Activated naive CD8-positive, alpha-beta T cell treated with anti-CD3 and anti-CD28 coated beads, Interleukin-2, amount 10 ng/mL, durations not matched to agents 7 days and 5 days (primary cell): ENCODE measurements at regions not wholly inside any gene's neighbourhood (a gene's known extent, or its start where the extent isn't known, plus 50 kb on each side); places are given as distances from the start of the nearest gene placed in this dataset.

Experiments used
- ATAC-seq: fragments of 150-1000 bp; cut with Tn5 transposase; one replicate; pipeline ENCODE4 v1.10.0; 2021; ENCODE audit warnings: low read depth, moderate library complexity
- POLR2A ChIA-PET: fragments of 350-600 bp; sonication (Branson Sonifier 250); formaldehyde crosslinking; loops from one replicate; lab custom pipeline; 2021; ENCODE audit warnings: antibody characterized with exemption; lab: Charles Lee
- DNase-seq: peaks from one replicate; pipeline ENCODE4 v3.0.0; 2021
- H3K27ac Mint-ChIP-seq: one replicate; pipeline ENCODE4 v1.8.0; 2022; ENCODE audit warnings: mild to moderate bottlenecking, mixed read lengths
- H3K27me3 Mint-ChIP-seq: one replicate; pipeline ENCODE4 v1.8.0; 2022; ENCODE audit warnings: mild to moderate bottlenecking, moderate library complexity, mixed read lengths
- H3K36me3 Mint-ChIP-seq: one replicate; pipeline ENCODE4 v1.8.0; 2021; ENCODE audit warnings: mild to moderate bottlenecking, mixed read lengths
- H3K4me1 Mint-ChIP-seq: one replicate; pipeline ENCODE4 v1.8.0; 2021; ENCODE audit warnings: mixed read lengths
- H3K4me3 Mint-ChIP-seq: one replicate; pipeline ENCODE4 v1.8.0; 2022; ENCODE audit warnings: mild to moderate bottlenecking, moderate library complexity, mixed read lengths
- H3K9me3 Mint-ChIP-seq: one replicate; pipeline ENCODE4 v1.8.0; 2021; ENCODE audit warnings: mixed read lengths

DNA sequence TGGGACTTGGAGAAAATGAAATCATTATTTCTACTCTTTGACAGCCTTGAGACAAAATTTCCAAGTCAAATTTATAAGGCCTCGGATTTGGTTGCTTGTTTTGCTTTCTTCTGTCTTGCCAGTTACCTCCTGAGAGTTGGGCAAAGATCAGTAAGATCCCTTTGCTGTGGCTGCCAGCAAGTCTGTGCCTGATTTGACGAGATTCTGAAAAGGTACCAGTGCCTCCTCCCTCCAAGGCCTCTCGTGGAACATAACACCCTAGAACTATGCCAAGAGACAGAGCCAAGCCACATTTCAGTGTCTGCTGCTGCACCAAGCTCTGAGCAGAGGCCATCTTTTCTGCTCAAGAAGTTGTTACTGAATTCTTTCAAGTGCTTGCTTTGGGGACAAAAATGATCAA, 61.0 kb downstream of the GTPBP8 start:
- Mint-ChIP-seq H3K36me3 (no peaks in the 10 kb centered on the region), H3K4me1 (peaks cover 2% of the 10 kb centered on the region), H3K27ac (no peak overlapping the region), H3K9me3 (no peaks in the 10 kb centered on the region), H3K4me3 (no peak overlapping the region), H3K27me3 (no peaks in the 10 kb centered on the region)
- POLR2A ChIA-PET: no interaction called here
- ATAC-seq (no peak), DNase-seq (no peak)

DNA sequence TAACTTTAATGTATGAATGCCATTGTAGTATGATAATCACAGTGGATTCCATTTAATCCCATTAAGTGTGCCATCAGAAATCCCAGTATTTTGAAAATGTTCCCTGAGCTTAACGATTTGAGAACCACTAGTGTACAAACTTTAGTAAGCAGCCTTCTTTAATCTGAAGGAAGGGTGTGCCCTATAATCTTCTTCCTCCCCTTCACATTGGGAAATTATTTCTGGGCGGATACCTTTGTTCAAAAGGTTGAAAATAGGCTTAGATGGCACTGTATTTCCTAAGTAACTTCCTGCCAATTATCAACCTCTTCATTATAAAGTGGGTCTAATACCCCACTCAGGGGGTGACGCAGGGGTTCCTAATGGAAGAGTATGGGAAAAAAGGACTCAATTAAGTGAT, 62.4 kb downstream of the GTPBP8 start:
- Mint-ChIP-seq H3K27ac (no peak overlapping the region), H3K36me3 (no peaks in the 10 kb centered on the region), H3K27me3 (no peaks in the 10 kb centered on the region), H3K9me3 (no peaks in the 10 kb centered on the region), H3K4me3 (no peak overlapping the region), H3K4me1 (peaks cover 2% of the 10 kb centered on the region)
- DNase-seq (no peak), ATAC-seq (no peak)
- POLR2A ChIA-PET: no interaction called here

DNA sequence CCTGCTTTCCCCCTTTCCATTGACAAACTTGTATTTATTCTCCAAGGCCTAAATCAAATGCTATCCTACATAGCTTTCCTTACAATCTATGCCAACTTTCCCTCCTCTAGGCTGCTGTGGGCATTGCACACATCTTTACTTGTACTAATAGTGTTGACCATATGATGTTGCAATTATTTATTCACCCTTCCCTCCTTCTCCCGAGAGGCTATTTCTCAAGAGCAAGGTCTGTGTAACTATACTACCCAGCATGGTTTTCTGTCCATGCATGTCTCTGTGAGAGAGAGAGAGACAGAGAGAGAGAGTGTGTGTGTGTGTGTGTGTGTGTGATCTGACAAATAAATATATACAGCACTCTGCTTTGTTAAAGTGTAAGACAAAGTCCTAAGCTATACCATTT, 63.8 kb downstream of the GTPBP8 start:
- no peak for ATAC-seq
- Mint-ChIP-seq H3K4me3 (no peak overlapping the region), H3K27me3 (no peaks in the 10 kb centered on the region), H3K36me3 (no peaks in the 10 kb centered on the region), H3K27ac (no peak overlapping the region), H3K9me3 (no peaks in the 10 kb centered on the region), H3K4me1 (peaks cover 2% of the 10 kb centered on the region)
- DNase-seq: no peak
- POLR2A ChIA-PET: no interaction called here

DNA sequence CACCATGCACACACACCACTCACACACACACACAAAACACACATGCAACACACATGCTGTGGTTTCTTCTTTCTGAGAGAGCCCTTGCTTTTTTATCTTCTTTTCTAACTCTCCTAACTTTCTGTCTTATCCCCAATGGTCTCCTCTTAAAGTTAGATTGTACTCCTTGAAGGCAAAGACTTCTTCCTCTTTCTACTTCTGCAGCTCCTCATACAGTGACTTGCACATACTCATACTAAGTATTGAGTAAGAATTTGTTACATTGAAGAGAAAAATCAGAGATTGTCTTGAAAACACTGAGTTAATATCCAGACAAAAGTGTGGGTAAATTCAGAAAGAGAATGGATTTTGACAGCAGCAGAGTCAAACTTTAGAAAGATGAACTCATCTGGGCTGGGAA, 64.4 kb downstream of the GTPBP8 start:
- DNase-seq: no peak
- H3K27ac Mint-ChIP-seq: no peak overlapping the region
- no peaks in the 10 kb centered on the region for H3K9me3 Mint-ChIP-seq
- H3K36me3 Mint-ChIP-seq: no peaks in the 10 kb centered on the region
- no peak overlapping the region for H3K4me3 Mint-ChIP-seq
- no peak for ATAC-seq
- H3K27me3 Mint-ChIP-seq: no peaks in the 10 kb centered on the region
- POLR2A ChIA-PET: no interaction called here
- peaks cover 2% of the 10 kb centered on the region for H3K4me1 Mint-ChIP-seq

DNA sequence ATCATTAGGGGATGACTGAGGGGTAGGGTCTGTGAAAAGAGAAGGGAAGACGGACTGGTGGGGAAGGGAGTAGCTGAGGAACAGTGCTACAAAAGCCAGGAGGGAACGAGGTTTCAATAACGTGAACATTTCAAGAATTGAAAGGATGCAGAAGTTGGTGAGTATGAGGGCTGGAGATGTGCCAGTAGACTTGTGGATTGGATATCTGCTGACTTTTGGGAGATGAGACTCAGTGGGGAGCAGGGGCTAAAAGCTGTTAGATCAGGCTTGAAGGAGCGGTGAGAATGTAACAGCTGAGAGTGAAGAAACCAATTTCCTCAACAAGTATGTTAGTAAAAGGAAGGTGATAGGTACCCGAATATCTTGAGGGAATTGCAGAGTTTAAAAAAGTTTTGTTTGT, 65.2 kb downstream of the GTPBP8 start:
- DNase-seq: no peak
- POLR2A ChIA-PET: no interaction called here
- peaks cover under 1% of the 10 kb centered on the region for H3K4me1 Mint-ChIP-seq
- H3K36me3 Mint-ChIP-seq: no peaks in the 10 kb centered on the region
- no peaks in the 10 kb centered on the region for H3K27me3 Mint-ChIP-seq
- ATAC-seq: no peak
- no peak overlapping the region for H3K27ac Mint-ChIP-seq
- H3K9me3 Mint-ChIP-seq: no peaks in the 10 kb centered on the region
- no peak overlapping the region for H3K4me3 Mint-ChIP-seq

DNA sequence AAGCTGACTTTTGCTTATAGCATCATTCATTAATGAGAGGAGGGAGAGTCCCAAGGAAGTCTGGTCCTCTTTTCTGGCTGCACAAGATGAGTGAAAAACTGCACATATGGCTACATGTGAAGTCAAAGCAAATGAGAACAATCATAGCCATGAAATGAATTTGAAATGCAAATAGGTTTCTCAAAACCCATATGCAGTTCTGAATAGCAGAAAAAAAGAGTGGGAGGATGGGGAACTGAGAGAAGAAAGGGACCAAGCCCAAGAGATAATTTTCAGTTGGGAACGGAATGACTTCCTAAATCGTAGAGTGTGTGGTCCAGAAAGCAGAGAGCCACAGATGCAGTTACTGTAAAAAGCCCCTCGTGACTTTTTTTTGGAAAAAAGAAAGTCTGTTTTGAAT, 66.3 kb downstream of the GTPBP8 start:
- Mint-ChIP-seq H3K27ac (no peak overlapping the region), H3K4me1 (no peaks in the 10 kb centered on the region), H3K4me3 (no peak overlapping the region), H3K9me3 (peaks cover 2% of the 10 kb centered on the region), H3K27me3 (no peaks in the 10 kb centered on the region), H3K36me3 (peaks cover 2% of the 10 kb centered on the region)
- POLR2A ChIA-PET: no interaction called here
- ATAC-seq (no peak), DNase-seq (no peak)

DNA sequence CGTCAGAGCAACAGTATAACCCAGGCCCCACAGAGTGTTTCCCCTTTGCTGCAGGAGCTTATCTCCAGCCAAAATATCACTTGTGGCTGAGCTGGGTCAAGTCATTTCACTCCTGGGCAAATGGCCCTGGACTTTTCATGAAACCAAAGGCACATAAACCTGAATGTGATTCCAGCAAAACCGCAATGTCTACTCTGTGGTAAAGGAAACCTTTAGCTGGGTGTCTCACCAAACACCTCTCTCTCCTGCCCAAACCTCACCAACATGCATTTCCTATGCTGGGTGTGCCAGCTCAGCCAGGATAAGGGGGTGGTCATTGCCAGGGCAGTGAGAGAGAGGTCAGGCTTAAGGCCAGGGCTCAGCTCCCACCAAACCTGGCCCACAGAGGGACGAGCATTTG, 67.4 kb downstream of the GTPBP8 start:
- POLR2A ChIA-PET: no interaction called here
- DNase-seq (no peak), ATAC-seq (no peak)
- H3K27me3 Mint-ChIP-seq: no peaks in the 10 kb centered on the region
- H3K36me3 Mint-ChIP-seq: peaks cover 2% of the 10 kb centered on the region
- no peaks in the 10 kb centered on the region for H3K4me1 Mint-ChIP-seq
- no peak overlapping the region for H3K27ac Mint-ChIP-seq
- peaks cover 4% of the 10 kb centered on the region for H3K9me3 Mint-ChIP-seq
- no peak overlapping the region for H3K4me3 Mint-ChIP-seq

DNA sequence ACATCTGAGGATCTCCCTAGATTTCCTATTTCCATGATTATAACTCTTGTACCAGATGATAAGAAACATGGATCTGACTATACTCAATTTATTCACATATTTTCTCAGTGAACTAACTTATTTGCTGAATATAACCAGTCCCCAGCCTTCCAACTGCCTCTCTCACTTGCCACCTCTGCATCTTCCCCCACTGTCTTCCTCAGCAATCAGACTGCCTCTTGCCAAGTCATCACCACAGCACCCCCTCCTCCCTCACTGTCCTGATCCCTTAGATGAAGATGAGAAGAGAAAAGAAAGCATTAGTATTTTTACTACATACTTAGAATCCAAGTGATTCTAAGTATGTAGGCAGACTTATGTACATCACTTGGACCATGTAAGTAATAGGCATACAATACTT, 71.9 kb downstream of the GTPBP8 start:
- H3K27me3 Mint-ChIP-seq: no peaks in the 10 kb centered on the region
- POLR2A ChIA-PET: no interaction called here
- peaks cover 4% of the 10 kb centered on the region for H3K9me3 Mint-ChIP-seq
- peaks cover 4% of the 10 kb centered on the region for H3K36me3 Mint-ChIP-seq
- ATAC-seq (no peak), DNase-seq (no peak)
- H3K4me1 Mint-ChIP-seq: no peaks in the 10 kb centered on the region
- no peak overlapping the region for H3K27ac Mint-ChIP-seq
- H3K4me3 Mint-ChIP-seq: no peak overlapping the region

DNA sequence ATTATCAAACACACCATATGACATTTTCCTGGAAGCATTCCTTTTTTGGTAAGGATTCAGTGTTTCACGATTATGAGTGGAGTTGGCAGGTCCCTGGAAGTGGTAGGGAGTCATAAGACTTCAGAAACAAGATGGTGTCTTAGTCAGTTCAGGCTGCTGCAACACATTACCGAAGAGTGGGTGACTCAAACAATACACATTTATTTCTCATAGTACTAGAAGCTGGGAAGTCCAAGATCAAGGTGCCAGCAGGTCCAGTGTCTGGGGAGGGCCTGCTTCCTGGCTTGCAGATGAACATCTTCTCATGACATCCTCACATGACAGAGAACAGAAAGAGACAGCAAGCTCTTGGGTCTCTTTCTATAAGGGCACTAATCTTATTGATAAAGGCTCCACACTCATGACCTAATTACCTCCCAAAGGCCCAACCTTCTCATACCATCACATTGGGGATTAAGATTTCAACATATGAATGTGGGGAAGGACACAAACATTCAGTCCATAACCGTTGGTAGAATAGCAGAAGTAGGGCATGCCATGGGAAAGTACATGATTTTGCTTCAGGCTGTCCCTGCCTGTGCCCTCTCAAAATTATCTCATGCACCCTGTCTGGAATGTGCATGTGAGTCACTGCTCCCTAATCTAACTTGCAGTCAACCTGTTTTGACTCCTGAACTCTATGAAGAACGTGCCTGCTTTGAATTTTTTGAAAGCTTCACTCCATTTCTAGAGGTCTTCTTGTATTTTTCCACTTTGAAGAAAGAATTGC, 72.5 kb downstream of the GTPBP8 start:
- ATAC-seq: no peak
- Mint-ChIP-seq H3K27me3 (no peaks in the 10 kb centered on the region), H3K4me3 (no peak overlapping the region), H3K36me3 (peaks cover 4% of the 10 kb centered on the region), H3K27ac (no peak overlapping the region), H3K9me3 (peaks cover 4% of the 10 kb centered on the region), H3K4me1 (no peaks in the 10 kb centered on the region)
- POLR2A ChIA-PET: no interaction called here
- DNase-seq: no peak

DNA sequence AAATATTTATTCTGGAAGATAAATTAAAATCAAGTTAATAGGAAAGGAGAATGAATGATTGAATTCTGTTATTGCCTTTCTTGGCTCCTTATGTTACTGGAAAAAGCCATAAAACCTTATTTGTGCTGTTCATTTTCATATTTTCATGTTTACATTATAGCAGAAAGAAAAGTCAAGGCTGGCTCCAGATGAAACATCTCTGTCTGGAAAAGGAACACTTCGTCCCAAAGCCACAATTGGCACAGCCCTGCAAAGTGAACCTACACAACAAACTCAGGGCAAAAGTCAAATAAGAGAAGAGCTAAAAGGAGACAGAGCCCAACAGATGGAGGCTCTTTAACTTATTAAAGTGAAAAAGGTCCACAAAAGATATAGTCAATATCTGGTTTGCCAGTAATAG, 73.4 kb downstream of the GTPBP8 start:
- H3K4me1 Mint-ChIP-seq: no peaks in the 10 kb centered on the region
- ATAC-seq (no peak), DNase-seq (no peak)
- H3K27ac Mint-ChIP-seq: no peak overlapping the region
- no peak overlapping the region for H3K4me3 Mint-ChIP-seq
- POLR2A ChIA-PET: no interaction called here
- peaks cover 4% of the 10 kb centered on the region for H3K36me3 Mint-ChIP-seq
- peaks cover 7% of the 10 kb centered on the region for H3K9me3 Mint-ChIP-seq
- no peaks in the 10 kb centered on the region for H3K27me3 Mint-ChIP-seq

DNA sequence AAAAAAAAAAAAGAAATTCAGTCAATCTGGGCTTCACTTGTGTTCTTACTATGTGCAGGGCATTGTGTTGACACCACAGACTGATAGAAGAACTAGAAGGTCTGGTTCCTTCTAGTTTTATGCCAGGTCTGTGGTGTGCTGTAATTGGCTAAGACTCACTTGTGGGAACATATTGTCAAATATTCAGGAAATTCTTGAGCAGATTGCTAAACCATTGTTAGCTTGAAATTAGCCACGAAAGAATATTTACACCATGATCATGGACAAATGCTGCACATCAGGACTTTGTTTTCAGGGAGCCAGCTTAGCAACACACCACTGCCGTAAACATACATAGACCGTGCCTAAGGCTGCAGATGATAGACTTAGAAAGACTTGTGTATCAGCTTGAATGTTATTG, 74.6 kb downstream of the GTPBP8 start:
- DNase-seq: no peak
- no peak overlapping the region for H3K4me3 Mint-ChIP-seq
- POLR2A ChIA-PET: no interaction called here
- peaks cover 7% of the 10 kb centered on the region for H3K9me3 Mint-ChIP-seq
- no peaks in the 10 kb centered on the region for H3K4me1 Mint-ChIP-seq
- no peak for ATAC-seq
- H3K36me3 Mint-ChIP-seq: peaks cover 4% of the 10 kb centered on the region
- no peak overlapping the region for H3K27ac Mint-ChIP-seq
- H3K27me3 Mint-ChIP-seq: no peaks in the 10 kb centered on the region

DNA sequence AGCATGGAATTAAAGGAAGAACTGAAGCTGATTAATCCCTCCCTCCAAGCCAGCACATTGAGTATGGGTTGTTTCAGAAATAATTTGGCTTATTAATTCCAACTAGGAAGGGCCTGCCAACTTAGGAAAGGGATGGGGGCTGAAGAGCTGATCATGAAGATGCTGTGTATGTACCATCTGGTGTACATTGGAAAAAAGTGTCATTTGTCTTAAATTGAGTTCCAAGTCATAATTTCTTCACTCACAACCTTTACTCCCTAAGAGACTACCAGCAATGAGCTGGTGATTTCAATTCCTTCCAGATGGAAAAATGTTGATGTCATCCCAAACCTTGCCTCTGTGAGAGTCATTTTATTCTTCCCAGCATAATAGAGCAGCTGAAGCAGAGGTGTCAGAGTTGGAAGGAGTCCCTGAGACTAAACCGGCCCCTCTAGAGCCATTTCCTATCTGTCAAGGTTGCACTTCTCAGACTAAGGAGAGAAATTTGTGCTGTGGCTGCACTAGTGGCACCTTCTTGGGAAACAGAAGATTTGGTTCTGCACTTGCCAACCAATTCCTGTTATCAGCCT, 79.4 kb downstream of the GTPBP8 start:
- Mint-ChIP-seq H3K4me3 (no peak overlapping the region), H3K9me3 (peaks cover 2% of the 10 kb centered on the region), H3K36me3 (peaks cover 2% of the 10 kb centered on the region), H3K4me1 (no peaks in the 10 kb centered on the region), H3K27ac (no peak overlapping the region), H3K27me3 (no peaks in the 10 kb centered on the region)
- POLR2A ChIA-PET: no interaction called here
- no peak for ATAC-seq
- no peak for DNase-seq

DNA sequence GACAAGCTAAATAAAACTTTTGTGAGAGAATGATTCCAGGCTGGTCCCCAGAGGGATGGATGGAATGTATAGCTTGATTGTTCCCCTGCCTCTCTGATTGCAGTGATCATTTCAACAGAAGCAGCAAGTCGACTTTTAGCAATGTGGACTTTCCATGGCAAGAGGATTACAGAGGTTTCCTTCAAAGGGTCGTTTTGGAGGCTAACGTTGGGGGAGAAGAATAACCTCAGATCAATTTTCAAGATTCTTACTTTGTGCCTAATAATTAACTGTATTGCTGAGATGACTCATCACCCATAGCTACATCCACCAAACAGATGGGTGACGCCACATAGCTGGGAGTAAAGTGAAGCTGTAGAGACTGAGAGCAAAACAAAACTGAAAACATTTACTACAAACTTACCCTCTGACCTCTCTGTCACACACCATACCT, 79.9 kb downstream of the GTPBP8 start:
- POLR2A ChIA-PET: no interaction called here
- H3K36me3 Mint-ChIP-seq: no peaks in the 10 kb centered on the region
- H3K4me1 Mint-ChIP-seq: no peaks in the 10 kb centered on the region
- no peak overlapping the region for H3K27ac Mint-ChIP-seq
- H3K4me3 Mint-ChIP-seq: no peak overlapping the region
- ATAC-seq (no peak), DNase-seq (no peak)
- H3K9me3 Mint-ChIP-seq: peaks cover 2% of the 10 kb centered on the region
- H3K27me3 Mint-ChIP-seq: no peaks in the 10 kb centered on the region

DNA sequence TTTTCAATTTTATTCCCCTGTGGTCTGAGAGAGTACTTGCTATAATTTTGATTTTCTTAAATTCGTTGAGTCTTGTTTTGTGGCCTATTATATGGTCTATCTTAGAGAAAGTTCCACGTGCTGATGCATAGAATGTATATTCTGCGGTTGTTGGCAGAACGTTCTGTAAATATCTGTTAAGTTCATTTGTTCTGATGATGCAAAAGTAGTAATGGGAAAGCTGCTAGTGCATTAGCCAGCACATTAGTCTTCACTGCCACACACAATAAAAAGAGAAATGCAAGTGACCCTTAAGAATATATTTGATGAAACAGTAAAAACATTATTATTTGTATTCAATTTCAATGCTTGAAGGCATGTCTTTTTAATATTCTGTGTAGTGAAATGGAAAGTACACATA, 84.8 kb downstream of the GTPBP8 start:
- no peak for ATAC-seq
- Mint-ChIP-seq H3K9me3 (no peaks in the 10 kb centered on the region), H3K27me3 (no peaks in the 10 kb centered on the region), H3K36me3 (no peaks in the 10 kb centered on the region), H3K4me1 (no peaks in the 10 kb centered on the region), H3K4me3 (no peak overlapping the region), H3K27ac (no peak overlapping the region)
- POLR2A ChIA-PET: no interaction called here
- no peak for DNase-seq
